Trophoblast cell (in vitro differentiated cells and primary cell): ENCODE measurements at regions not wholly inside any gene's neighbourhood (a gene's known extent, or its start where the extent isn't known, plus 50 kb on each side); places are given as distances from the start of the nearest gene placed in this dataset.

Source experiments
- DNase-seq, 2 donors: peaks; one replicate each; pipeline ENCODE4 v3.0.0-alpha.2; 2016
- H2AFZ ChIP-seq: 2 replicates; pipeline ENCODE4 v1.6.1; 2013; ENCODE audit warnings: low read length, moderate library complexity, mild to moderate bottlenecking; ENCODE audit not compliant: insufficient read depth, poor library complexity
- H2AK5ac ChIP-seq: 2 replicates; pipeline ENCODE4 v1.6.1; 2013; ENCODE audit warnings: mild to moderate bottlenecking, low read length
- H2BK120ac ChIP-seq: 2 replicates; pipeline ENCODE4 v1.6.1; 2013; ENCODE audit warnings: low read length, mild to moderate bottlenecking, moderate library complexity; ENCODE audit not compliant: insufficient read depth, poor library complexity
- H2BK12ac ChIP-seq: 2 replicates; pipeline ENCODE4 v1.6.1; 2013; ENCODE audit warnings: mild to moderate bottlenecking, low read length, moderate library complexity
- H2BK5ac ChIP-seq: 2 replicates; pipeline ENCODE4 v1.6.1; 2013; ENCODE audit warnings: low read length, low read depth, moderate library complexity, mild to moderate bottlenecking; ENCODE audit not compliant: poor library complexity
- H3K14ac ChIP-seq: 2 replicates; pipeline ENCODE4 v1.6.1; 2013; ENCODE audit warnings: mild to moderate bottlenecking, low read length
- H3K18ac ChIP-seq: 2 replicates; pipeline ENCODE4 v1.6.1; 2013; ENCODE audit warnings: mild to moderate bottlenecking, low read length
- H3K23ac ChIP-seq: 2 replicates; pipeline ENCODE4 v1.6.1; 2013; ENCODE audit warnings: low read length
- H3K27ac ChIP-seq: 2 replicates; pipeline ENCODE4 v1.5.1; 2013; ENCODE audit warnings: low read depth, mild to moderate bottlenecking, inconsistent platforms, low read length, moderate library complexity
- H3K27me3 ChIP-seq: 2 replicates; pipeline ENCODE4 v1.6.1; 2013; ENCODE audit warnings: inconsistent platforms, mild to moderate bottlenecking, low read length, moderate library complexity; ENCODE audit not compliant: insufficient read depth
- H3K36me3 ChIP-seq, 2 experiments: 1 replicate in 1 of 2; 2 replicates in 1 of 2; pipeline ENCODE4 v1.6.1; 2013; ENCODE audit warnings: low read length in 2 of 2, mild to moderate bottlenecking in 2 of 2, moderate library complexity in 1 of 2; ENCODE audit not compliant: insufficient read depth in 2 of 2, control insufficient read depth in 1 of 2
- H3K4ac ChIP-seq: 2 replicates; pipeline ENCODE4 v1.6.1; 2013; ENCODE audit warnings: low read depth, mild to moderate bottlenecking, low read length, moderate library complexity
- H3K4me1 ChIP-seq, 2 experiments: 1 replicate in 1 of 2; 2 replicates in 1 of 2; pipeline ENCODE4 v1.6.1; 2013; ENCODE audit warnings: low read length in 2 of 2, mild to moderate bottlenecking in 2 of 2, moderate library complexity in 1 of 2; ENCODE audit not compliant: insufficient read depth in 2 of 2, control insufficient read depth in 1 of 2
- H3K4me2 ChIP-seq: 2 replicates; pipeline ENCODE4 v1.6.1; 2013; ENCODE audit warnings: inconsistent platforms, mild to moderate bottlenecking, low read length, moderate library complexity
- H3K4me3 ChIP-seq: 2 replicates; pipeline ENCODE4 v1.5.1; 2013; ENCODE audit warnings: mild to moderate bottlenecking, low read depth, low read length, inconsistent platforms
- H3K79me1 ChIP-seq: one replicate; pipeline ENCODE4 v1.6.1; 2013; ENCODE audit warnings: low read length
- H3K79me2 ChIP-seq: 2 replicates; pipeline ENCODE4 v1.6.1; 2013; ENCODE audit warnings: low read length, mild to moderate bottlenecking; ENCODE audit not compliant: control insufficient read depth, insufficient read depth, poor library complexity
- H3K9ac ChIP-seq: 2 replicates; pipeline ENCODE4 v1.6.1; 2013; ENCODE audit warnings: mild to moderate bottlenecking, low read length
- H3K9me3 ChIP-seq: 2 replicates; pipeline ENCODE4 v1.6.1; 2013; ENCODE audit warnings: low read depth, mild to moderate bottlenecking, control low read depth, inconsistent platforms, low read length; ENCODE audit not compliant: insufficient read depth
- H4K12ac ChIP-seq: 2 replicates; pipeline ENCODE4 v1.6.1; 2013; ENCODE audit warnings: low read depth, mild to moderate bottlenecking, low read length, moderate library complexity
- H4K8ac ChIP-seq: 2 replicates; pipeline ENCODE4 v1.6.1; 2013; ENCODE audit warnings: low read depth, mild to moderate bottlenecking, low read length, moderate library complexity
- H4K91ac ChIP-seq: one replicate; pipeline ENCODE4 v1.6.1; 2013; ENCODE audit warnings: low read depth, mild to moderate bottlenecking, low read length, moderate library complexity
- WGBS: extraction: QIAGEN DNeasy Blood & Tissue Kit; methylation state at CpG from one replicate; pipeline ENCODE4 v1.1.7; 2013; ENCODE audit warnings: missing lambda C conversion rate; ENCODE audit not compliant: insufficient read length, insufficient coverage; ENCODE audit errors: extremely low coverage; 5-methylcytosine and 5-hydroxymethylcytosine counted together

DNA sequence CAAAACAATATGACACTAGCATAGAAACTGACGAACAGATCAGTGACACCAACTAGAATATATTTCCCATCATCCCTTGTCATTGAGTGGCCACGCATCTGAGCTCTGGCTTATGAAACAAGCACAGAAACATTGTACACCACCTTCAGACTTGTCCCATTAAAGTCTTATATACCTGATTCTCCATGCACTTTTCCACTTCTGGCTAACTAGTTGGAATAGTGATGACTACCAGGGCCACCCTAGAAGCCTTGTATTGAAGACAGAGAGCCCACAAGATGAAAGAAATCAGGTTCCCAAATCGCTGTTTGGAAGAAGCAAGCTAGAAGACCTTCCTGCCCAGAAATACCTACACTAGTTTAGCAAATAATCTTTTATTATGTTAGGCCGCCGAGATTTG is 99.7 kb upstream of the PPM1H start:
- Histone ChIP-seq H2AK5ac (no peak overlapping the region), H3K14ac (no peak overlapping the region), H3K27me3 (no peaks in the 10 kb centered on the region), H3K4me1 (no peaks in the 10 kb centered on the region), H3K79me2 (no peaks in the 10 kb centered on the region), H2AFZ (no peak overlapping the region), H2BK12ac (no peak overlapping the region), H4K8ac (no peak overlapping the region), H3K9ac (no peak overlapping the region), H3K79me1 (no peaks in the 10 kb centered on the region), H3K18ac (no peak overlapping the region), H3K27ac (no peak overlapping the region), H3K4me2 (no peak overlapping the region), H2BK120ac (no peak overlapping the region), H3K4ac (no peak overlapping the region), H2BK5ac (no peak overlapping the region), H3K23ac (no peak overlapping the region), H3K36me3 (no peaks in the 10 kb centered on the region), H3K9me3 (no peaks in the 10 kb centered on the region), H4K91ac (no peak overlapping the region), H3K4me3 (no peak overlapping the region), H4K12ac (no peak overlapping the region)
- no peak for DNase-seq
- WGBS: no CpG with 5 or more reads among the region's 5 CpGs

DNA sequence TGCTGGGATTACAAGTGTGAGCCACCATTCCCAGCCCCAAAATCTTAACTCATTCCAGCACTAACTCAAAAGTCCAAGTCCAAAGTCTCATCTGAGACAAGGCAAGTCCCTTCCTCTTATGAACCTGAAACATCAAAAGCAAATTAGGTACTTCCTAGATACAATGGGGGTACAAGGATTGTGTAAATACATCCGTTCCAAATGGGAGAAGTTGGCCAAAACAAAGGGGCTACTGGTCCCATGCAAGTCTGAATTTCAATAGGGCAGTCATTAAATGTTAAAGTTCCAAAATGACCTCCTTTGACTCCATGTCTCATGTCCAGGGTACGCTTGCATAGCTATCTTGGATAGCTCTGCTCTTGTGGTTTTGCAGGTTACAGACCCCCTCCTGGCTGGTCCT is 94.7 kb upstream of the PPM1H start:
- Histone ChIP-seq H2AK5ac (no peak overlapping the region), H2BK120ac (no peak overlapping the region), H3K79me2 (no peaks in the 10 kb centered on the region), H4K91ac (no peak overlapping the region), H2BK12ac (no peak overlapping the region), H3K9ac (no peak overlapping the region), H3K4me3 (no peak overlapping the region), H3K4ac (no peak overlapping the region), H3K4me2 (no peak overlapping the region), H3K27me3 (no peaks in the 10 kb centered on the region), H3K23ac (no peak overlapping the region), H3K18ac (no peak overlapping the region), H2AFZ (no peak overlapping the region), H3K27ac (no peak overlapping the region), H3K79me1 (no peaks in the 10 kb centered on the region), H4K8ac (no peak overlapping the region), H3K14ac (no peak overlapping the region), H3K9me3 (peaks cover 1% of the 10 kb centered on the region), H3K4me1 (no peaks in the 10 kb centered on the region), H3K36me3 (no peaks in the 10 kb centered on the region), H2BK5ac (no peak overlapping the region), H4K12ac (no peak overlapping the region)
- DNase-seq: no peak
- WGBS: no CpG with 5 or more reads among the region's 2 CpGs

- Histone ChIP-seq H2AK5ac (no peak overlapping the region), H3K36me3 (no peaks in the 10 kb centered on the region), H3K79me2 (no peaks in the 10 kb centered on the region), H2BK5ac (no peak overlapping the region), H3K4me1 (no peaks in the 10 kb centered on the region), H3K27me3 (no peaks in the 10 kb centered on the region), H2BK12ac (no peak overlapping the region), H3K79me1 (no peaks in the 10 kb centered on the region), H4K8ac (no peak overlapping the region), H3K4ac (no peak overlapping the region), H4K12ac (no peak overlapping the region), H2AFZ (no peak overlapping the region), H3K9ac (no peak overlapping the region), H3K4me2 (no peak overlapping the region), H3K14ac (no peak overlapping the region), H3K9me3 (peaks cover 1% of the 10 kb centered on the region), H3K23ac (no peak overlapping the region), H3K4me3 (no peak overlapping the region), H3K18ac (no peak overlapping the region), H2BK120ac (no peak overlapping the region), H3K27ac (no peak overlapping the region), H4K91ac (no peak overlapping the region)
- no peak for DNase-seq
These were observed 94.0 kb upstream of the PPM1H start for GRCh38 chr12:63028951-63029350.

GRCh38 chr12:63025116-63025515 is 90.2 kb upstream of the PPM1H start:
- Histone ChIP-seq H3K4me3 (no peak overlapping the region), H3K36me3 (no peaks in the 10 kb centered on the region), H2BK5ac (no peak overlapping the region), H2BK120ac (no peak overlapping the region), H3K27me3 (no peaks in the 10 kb centered on the region), H2AK5ac (no peak overlapping the region), H3K9me3 (peaks cover 1% of the 10 kb centered on the region), H3K18ac (no peak overlapping the region), H3K14ac (no peak overlapping the region), H4K91ac (no peak overlapping the region), H4K12ac (no peak overlapping the region), H3K4ac (no peak overlapping the region), H3K79me1 (no peaks in the 10 kb centered on the region), H3K9ac (no peak overlapping the region), H3K23ac (no peak overlapping the region), H3K27ac (no peak overlapping the region), H2BK12ac (no peak overlapping the region), H4K8ac (no peak overlapping the region), H3K79me2 (no peaks in the 10 kb centered on the region), H3K4me1 (no peaks in the 10 kb centered on the region), H2AFZ (no peak overlapping the region), H3K4me2 (no peak overlapping the region)
- no peak for DNase-seq

DNA sequence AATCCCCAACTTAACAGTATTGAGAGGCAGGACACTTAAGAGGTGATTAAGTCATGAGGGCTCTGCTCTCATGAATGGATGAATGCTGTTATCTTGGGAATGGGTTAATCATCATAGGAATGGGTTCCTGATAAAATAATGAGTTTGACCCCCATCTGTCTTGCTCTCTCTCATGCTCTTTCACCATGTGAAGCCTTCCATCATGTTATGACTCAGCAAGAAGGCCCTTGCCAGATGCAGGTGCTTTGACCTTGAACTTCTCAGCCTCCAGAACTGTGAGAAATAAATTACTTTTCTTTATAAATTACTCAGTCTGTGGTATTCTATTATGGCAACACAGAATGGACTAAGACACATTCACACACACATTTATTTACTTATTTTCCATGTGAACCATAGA is 89.0 kb upstream of the PPM1H start:
- H4K8ac ChIP-seq: no peak overlapping the region
- H4K12ac ChIP-seq: no peak overlapping the region
- no peak overlapping the region for H3K27ac ChIP-seq
- no peak overlapping the region for H3K4me2 ChIP-seq
- H4K91ac ChIP-seq: no peak overlapping the region
- no peak overlapping the region for H3K14ac ChIP-seq
- no peak overlapping the region for H2AFZ ChIP-seq
- no peaks in the 10 kb centered on the region for H3K79me2 ChIP-seq
- H2BK12ac ChIP-seq: no peak overlapping the region
- no peak overlapping the region for H3K4me3 ChIP-seq
- no peaks in the 10 kb centered on the region for H3K27me3 ChIP-seq
- H3K23ac ChIP-seq: no peak overlapping the region
- no peaks in the 10 kb centered on the region for H3K36me3 ChIP-seq
- no peak overlapping the region for H2BK5ac ChIP-seq
- H3K4me1 ChIP-seq: no peaks in the 10 kb centered on the region
- no peaks in the 10 kb centered on the region for H3K79me1 ChIP-seq
- no peak overlapping the region for H3K4ac ChIP-seq
- no peak for DNase-seq
- H3K9ac ChIP-seq: no peak overlapping the region
- no peak overlapping the region for H2AK5ac ChIP-seq
- H3K18ac ChIP-seq: no peak overlapping the region
- H2BK120ac ChIP-seq: no peak overlapping the region
- H3K9me3 ChIP-seq: peaks cover 1% of the 10 kb centered on the region
